ENCODE measurements at regions not wholly inside any gene's neighbourhood (a gene's known extent, or its start where the extent isn't known, plus 50 kb on each side); places are given as distances from the start of the nearest gene placed in this dataset.

GRCh38 chr6:4291453-4292403 lies 156.4 kb upstream of the ECI2 start:
- H3K27me3 ChIP-seq (ENCODE audit: control insufficient read depth, insufficient read depth, low read length): no peaks in the 10 kb centered on the region
- TF ChIP-seq CTCF (IDR thresholded peaks at IDR 0.05): no peak
- ATAC-seq (no peak), DNase-seq (no peak)
- Mint-ChIP-seq H3K27me3 (ENCODE audit: low read depth in 2 of 2) (peaks cover 4 to 8% of the 10 kb centered on the region in 2 donors), H3K4me1 (no peaks in the 10 kb centered on the region), H3K9me3 (no peaks in the 10 kb centered on the region), H3K4me3 (no peak overlapping the region), H3K27ac (no peak overlapping the region), H3K36me3 (no peaks in the 10 kb centered on the region)
- H3K4me1 ChIP-seq (ENCODE audit: control insufficient read depth, insufficient read depth, low read length): no peaks in the 10 kb centered on the region
- no peaks in the 10 kb centered on the region for H3K9me3 ChIP-seq (ENCODE audit: control insufficient read depth, insufficient read depth, low read length)
- H3K4me3 ChIP-seq (ENCODE audit: low read length): no peak overlapping the region
- 86% methylated on average over 10 of the region's 11 CpGs for WGBS (ENCODE audit: insufficient coverage)
- H3K27ac ChIP-seq (ENCODE audit: low read length): no peak overlapping the region
- intact Hi-C loops (cut with micrococcal nuclease): no loop called here
- H3K36me3 ChIP-seq (ENCODE audit: control insufficient read depth, insufficient read depth, low read length): no peaks in the 10 kb centered on the region

GRCh38 chr6:4289770-4290320 lies 154.5 kb upstream of the ECI2 start:
- ATAC-seq (no peak), DNase-seq (no peak)
- Histone ChIP-seq H3K4me1 (ENCODE audit: control insufficient read depth, insufficient read depth, low read length) (no peaks in the 10 kb centered on the region), H3K36me3 (ENCODE audit: control insufficient read depth, insufficient read depth, low read length) (no peaks in the 10 kb centered on the region), H3K27ac (ENCODE audit: low read length) (no peak overlapping the region), H3K4me3 (ENCODE audit: low read length) (no peak overlapping the region), H3K27me3 (ENCODE audit: control insufficient read depth, insufficient read depth, low read length) (no peaks in the 10 kb centered on the region), H3K9me3 (ENCODE audit: control insufficient read depth, insufficient read depth, low read length) (no peaks in the 10 kb centered on the region)
- Mint-ChIP-seq H3K9me3 (no peaks in the 10 kb centered on the region), H3K27ac (no peak overlapping the region), H3K27me3 (ENCODE audit: low read depth in 2 of 2) (peaks cover 7 to 16% of the 10 kb centered on the region in 2 donors), H3K36me3 (no peaks in the 10 kb centered on the region), H3K4me3 (no peak overlapping the region), H3K4me1 (no peaks in the 10 kb centered on the region)
- intact Hi-C loops (cut with micrococcal nuclease): no loop called here
- no peak for TF ChIP-seq CTCF (IDR thresholded peaks at IDR 0.05)
- WGBS (ENCODE audit: insufficient coverage): 91% methylated on average over 4 of the region's 4 CpGs

- Histone ChIP-seq H3K4me1 (ENCODE audit: control insufficient read depth, insufficient read depth, low read length) (no peaks in the 10 kb centered on the region), H3K4me3 (ENCODE audit: low read length) (no peak overlapping the region), H3K27ac (ENCODE audit: low read length) (no peak overlapping the region), H3K27me3 (ENCODE audit: control insufficient read depth, insufficient read depth, low read length) (no peaks in the 10 kb centered on the region), H3K36me3 (ENCODE audit: control insufficient read depth, insufficient read depth, low read length) (no peaks in the 10 kb centered on the region), H3K9me3 (ENCODE audit: control insufficient read depth, insufficient read depth, low read length) (no peaks in the 10 kb centered on the region)
- no peak for TF ChIP-seq CTCF (IDR thresholded peaks at IDR 0.05)
- DNase-seq: no peak
- Mint-ChIP-seq H3K36me3 (no peaks in the 10 kb centered on the region), H3K27ac (no peak overlapping the region), H3K4me3 (no peak overlapping the region), H3K27me3 (ENCODE audit: low read depth in 2 of 2) (peaks cover 15 to 32% of the 10 kb centered on the region in 2 donors), H3K4me1 (no peaks in the 10 kb centered on the region), H3K9me3 (no peaks in the 10 kb centered on the region)
- WGBS (ENCODE audit: insufficient coverage): 83% methylated on average over 10 of the region's 11 CpGs
- intact Hi-C loops (cut with micrococcal nuclease): no loop called here
- no peak for ATAC-seq
Measured at GRCh38 chr6:4287811-4288244, 152.5 kb upstream of the ECI2 start.
